ENCODE measurements at regions not wholly inside any gene's neighbourhood (a gene's known extent, or its start where the extent isn't known, plus 50 kb on each side); places are given as distances from the start of the nearest gene placed in this dataset.

GRCh38 chr2:199111458-199111857 lies 346.3 kb downstream of the SATB2 start:
- no peaks in the 10 kb centered on the region for H3K27me3 ChIP-seq
- DNase-seq (ENCODE audit: low spot score): no peak
- no peak overlapping the region for H3K27ac ChIP-seq
- no peaks in the 10 kb centered on the region for H3K9me3 ChIP-seq
- H3K4me1 ChIP-seq: no peaks in the 10 kb centered on the region
- no peaks in the 10 kb centered on the region for H3K36me3 ChIP-seq
- H3K4me3 ChIP-seq: no peak overlapping the region
- no peak for TF ChIP-seq CTCF (IDR thresholded peaks at IDR 0.05)

- no peak for TF ChIP-seq CTCF (IDR thresholded peaks at IDR 0.05)
Measured at GRCh38 chr2:199108056-199108455, 349.7 kb downstream of the SATB2 start.

GRCh38 chr2:199105826-199106225 lies 351.9 kb downstream of the SATB2 start:
- no peak for TF ChIP-seq CTCF (IDR thresholded peaks at IDR 0.05)
- Histone ChIP-seq H3K36me3 (no peaks in the 10 kb centered on the region), H3K4me1 (no peaks in the 10 kb centered on the region), H3K4me3 (no peak overlapping the region), H3K27me3 (no peaks in the 10 kb centered on the region), H3K27ac (no peak overlapping the region), H3K9me3 (no peaks in the 10 kb centered on the region)
- DNase-seq (ENCODE audit: low spot score): no peak

More at GRCh38 chr2:199108056-199108455, 349.7 kb downstream of the SATB2 start:
- no peaks in the 10 kb centered on the region for H3K36me3 ChIP-seq
- H3K27me3 ChIP-seq: no peaks in the 10 kb centered on the region
- no peaks in the 10 kb centered on the region for H3K4me1 ChIP-seq
- DNase-seq (ENCODE audit: low spot score): no peak
- H3K4me3 ChIP-seq: no peak overlapping the region
- no peaks in the 10 kb centered on the region for H3K9me3 ChIP-seq
- no peak overlapping the region for H3K27ac ChIP-seq

GRCh38 chr2:199101487-199101886 lies 356.3 kb downstream of the SATB2 start:
- Histone ChIP-seq H3K27ac (no peak overlapping the region), H3K4me3 (no peak overlapping the region), H3K27me3 (no peaks in the 10 kb centered on the region), H3K36me3 (no peaks in the 10 kb centered on the region), H3K9me3 (no peaks in the 10 kb centered on the region), H3K4me1 (no peaks in the 10 kb centered on the region)
- DNase-seq (ENCODE audit: low spot score): no peak
- TF ChIP-seq CTCF (IDR thresholded peaks at IDR 0.05): no peak

GRCh38 chr2:199100326-199101110 lies 357.2 kb downstream of the SATB2 start:
- no peak for DNase-seq (ENCODE audit: low spot score)
- Histone ChIP-seq H3K27ac (no peak overlapping the region), H3K27me3 (no peaks in the 10 kb centered on the region), H3K4me3 (no peak overlapping the region), H3K4me1 (no peaks in the 10 kb centered on the region), H3K36me3 (no peaks in the 10 kb centered on the region), H3K9me3 (no peaks in the 10 kb centered on the region)
- TF ChIP-seq CTCF (IDR thresholded peaks at IDR 0.05): no peak

- Histone ChIP-seq H3K4me1 (no peaks in the 10 kb centered on the region), H3K36me3 (no peaks in the 10 kb centered on the region), H3K27me3 (no peaks in the 10 kb centered on the region), H3K4me3 (no peak overlapping the region), H3K9me3 (no peaks in the 10 kb centered on the region), H3K27ac (no peak overlapping the region)
- no peak for DNase-seq (ENCODE audit: low spot score)
- no peak for TF ChIP-seq CTCF (IDR thresholded peaks at IDR 0.05)
Measured at GRCh38 chr2:199092419-199092818, 365.3 kb downstream of the SATB2 start.

All from right atrium auricular region (tissue), 2 donors.